ENCODE measurements at regions not wholly inside any gene's neighbourhood (a gene's known extent, or its start where the extent isn't known, plus 50 kb on each side); places are given as distances from the start of the nearest gene placed in this dataset.

DNA sequence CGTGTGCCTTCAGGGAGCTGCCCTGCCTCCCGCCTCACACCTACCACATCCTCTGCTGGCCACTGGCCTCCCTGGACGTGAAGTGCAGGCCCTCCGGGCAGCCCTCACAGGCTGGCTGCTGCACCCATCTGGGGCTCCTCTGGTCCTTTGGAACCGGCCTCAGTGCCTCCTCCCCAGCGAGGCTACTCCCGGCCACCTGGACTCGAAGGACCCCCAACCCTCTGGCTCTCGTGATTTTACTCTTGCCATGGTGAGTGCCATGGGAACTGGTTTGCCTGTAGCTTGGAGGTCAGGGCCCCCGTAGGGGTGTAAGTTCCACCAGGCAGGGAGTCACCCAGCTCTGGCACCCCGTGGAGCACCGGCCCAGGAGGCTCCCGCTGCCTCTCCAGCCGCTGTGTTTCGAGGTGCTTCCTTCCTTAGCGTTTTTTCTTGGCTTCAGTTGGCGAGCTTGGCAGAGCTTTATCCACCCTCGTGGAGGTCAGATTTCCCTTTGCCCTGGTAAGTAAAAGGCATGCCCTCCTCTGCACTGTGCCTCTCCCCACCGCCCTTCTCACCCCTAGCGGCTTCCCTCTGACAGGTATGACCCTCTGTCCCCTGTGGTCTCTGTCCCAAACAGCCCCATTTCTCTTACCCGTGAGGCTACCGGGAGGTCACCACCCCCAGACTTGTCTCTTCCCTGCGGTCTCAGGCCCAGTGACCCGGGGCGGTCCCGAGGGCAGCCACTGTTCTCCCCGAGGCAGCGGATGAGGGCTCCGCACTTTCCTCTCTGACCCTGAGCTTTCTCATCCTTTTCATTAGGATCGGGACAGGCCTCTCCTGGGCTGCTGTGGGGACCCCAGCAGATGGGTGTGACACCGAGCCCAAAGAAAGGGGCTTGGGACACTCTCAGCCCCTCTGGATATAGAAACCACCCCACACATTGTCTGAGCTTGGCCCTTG lies 203.1 kb upstream of the C14orf180 start:
- DNase-seq: no peak

DNA sequence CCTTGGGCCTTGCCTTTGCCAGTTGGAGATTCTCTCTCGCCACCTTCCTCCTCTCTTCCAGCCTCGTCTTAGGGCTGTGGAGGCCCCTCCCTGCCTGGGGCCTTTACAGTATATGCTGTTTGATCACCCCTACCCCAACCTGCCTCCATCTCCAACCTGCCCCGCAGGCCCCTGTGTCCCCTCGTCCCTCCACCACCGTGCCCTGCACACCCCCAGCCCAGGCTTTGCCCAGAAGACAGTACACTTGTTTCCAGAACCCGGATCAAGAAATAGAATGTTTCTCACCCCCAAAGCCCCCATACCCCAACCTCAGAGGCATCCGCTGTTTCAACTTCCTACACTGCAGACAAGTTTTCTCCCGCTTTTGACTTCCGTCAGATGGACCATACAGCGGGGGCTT lies 202.3 kb upstream of the C14orf180 start:
- no peak for DNase-seq

DNA sequence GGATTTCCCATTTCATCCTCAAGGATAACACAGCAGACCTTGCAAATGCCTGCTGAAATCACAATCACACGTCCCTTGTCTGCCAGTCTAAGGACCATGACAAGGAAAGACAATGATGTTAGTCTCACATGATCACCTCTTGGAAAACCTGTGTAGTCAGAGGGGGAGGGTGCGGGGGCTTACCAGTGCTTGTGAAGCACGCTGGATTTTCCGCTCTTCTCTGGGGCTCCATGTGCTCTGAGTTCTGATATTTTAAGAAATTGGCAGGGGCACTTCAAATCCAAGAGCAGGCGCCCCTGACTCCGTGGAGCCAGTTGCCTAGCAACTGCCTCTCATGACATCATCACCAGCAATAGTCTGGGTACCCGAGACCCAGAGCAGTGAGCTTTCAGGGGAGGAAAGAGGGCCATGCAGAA lies 200.9 kb upstream of the C14orf180 start:
- DNase-seq: no peak

GRCh38 chr14:104382361-104383087 lies 197.0 kb upstream of the C14orf180 start:
- DNase-seq: no peak

GRCh38 chr14:104383088-104383995 lies 196.2 kb upstream of the C14orf180 start:
- no peak for DNase-seq

- no peak for DNase-seq
Observed at GRCh38 chr14:104383996-104384775, 195.4 kb upstream of the C14orf180 start.

DNA sequence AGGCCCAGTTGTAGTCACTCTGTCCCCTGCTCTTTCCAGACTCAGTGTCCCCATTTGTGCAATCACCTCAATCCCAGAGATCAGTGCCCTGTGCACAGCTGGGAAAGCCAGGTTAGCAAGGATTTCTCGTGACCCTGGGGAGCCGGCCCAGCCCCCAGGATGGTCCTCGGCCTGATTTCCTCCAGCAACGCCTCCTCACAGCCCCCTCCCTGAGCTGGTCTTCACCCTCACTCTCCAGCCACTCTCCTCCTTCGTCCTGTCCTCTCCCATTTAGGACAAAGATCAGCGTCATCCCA lies 194.8 kb upstream of the C14orf180 start:
- no peak for DNase-seq

- DNase-seq: no peak
Observed at GRCh38 chr14:104385111-104385510, 194.5 kb upstream of the C14orf180 start.

DNA sequence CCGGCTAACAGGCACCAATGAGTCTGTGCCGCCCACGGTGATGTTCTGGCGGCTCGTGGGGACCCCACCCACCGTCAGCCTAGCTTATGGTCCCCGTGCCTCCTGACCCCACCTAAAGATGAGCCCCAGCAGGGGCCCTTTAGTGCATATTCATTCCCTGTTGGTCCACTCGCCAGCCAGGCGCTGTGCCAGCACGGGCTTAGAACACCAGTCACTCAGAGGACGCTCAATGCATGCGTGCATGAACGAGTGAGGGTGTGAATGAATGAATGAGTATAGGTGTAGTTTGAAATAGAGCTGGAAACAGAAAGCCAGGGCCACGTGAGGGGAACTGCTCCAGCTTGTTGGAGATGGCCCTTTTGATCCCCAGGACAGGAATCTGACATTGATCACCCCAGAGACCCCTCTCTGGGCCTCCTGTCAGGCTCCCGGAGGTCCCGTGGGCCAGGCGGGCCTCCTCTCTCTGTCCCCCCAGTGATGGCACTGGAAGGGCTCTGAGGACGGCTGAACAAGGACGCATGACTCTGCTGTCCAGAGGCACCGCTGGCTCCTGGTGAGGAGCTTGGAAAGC lies 193.9 kb upstream of the C14orf180 start:
- no peak for DNase-seq

DNA sequence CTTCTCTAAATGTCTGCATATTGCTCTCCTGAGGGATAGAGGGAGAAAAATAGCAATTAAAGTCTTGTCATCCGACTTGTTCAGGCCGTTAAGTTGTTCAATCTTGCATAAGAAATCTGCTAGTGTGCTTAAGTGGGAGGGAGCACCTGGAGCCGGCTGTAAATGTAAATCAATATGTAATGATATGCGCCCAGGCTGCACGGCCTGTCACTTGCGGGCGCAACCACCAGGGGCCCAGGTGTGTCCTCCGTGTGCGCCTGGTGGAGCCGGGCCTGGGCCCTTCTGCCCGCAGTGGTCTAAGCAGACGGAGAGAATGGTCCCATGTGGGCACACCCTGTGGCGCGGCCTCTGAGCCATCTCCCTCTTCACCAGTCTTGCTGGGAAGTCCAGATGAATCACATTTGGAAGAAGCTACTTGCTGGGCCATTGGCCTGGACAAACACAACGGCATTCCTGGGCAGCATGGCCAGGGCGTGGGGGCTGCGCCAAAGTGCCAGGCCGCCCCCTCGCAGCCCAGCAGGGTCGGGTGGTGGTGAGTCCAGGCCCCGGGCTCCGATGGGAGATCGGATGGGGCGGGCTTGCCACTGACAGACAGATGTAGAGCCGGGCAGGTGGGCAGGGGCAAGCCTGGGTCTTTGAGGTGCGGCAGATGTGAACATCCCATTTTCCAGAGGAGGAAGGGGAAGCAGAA lies 193.3 kb upstream of the C14orf180 start:
- no peak for DNase-seq

GRCh38 chr14:104387022-104388010 lies 192.2 kb upstream of the C14orf180 start:
- DNase-seq: no peak

DNA sequence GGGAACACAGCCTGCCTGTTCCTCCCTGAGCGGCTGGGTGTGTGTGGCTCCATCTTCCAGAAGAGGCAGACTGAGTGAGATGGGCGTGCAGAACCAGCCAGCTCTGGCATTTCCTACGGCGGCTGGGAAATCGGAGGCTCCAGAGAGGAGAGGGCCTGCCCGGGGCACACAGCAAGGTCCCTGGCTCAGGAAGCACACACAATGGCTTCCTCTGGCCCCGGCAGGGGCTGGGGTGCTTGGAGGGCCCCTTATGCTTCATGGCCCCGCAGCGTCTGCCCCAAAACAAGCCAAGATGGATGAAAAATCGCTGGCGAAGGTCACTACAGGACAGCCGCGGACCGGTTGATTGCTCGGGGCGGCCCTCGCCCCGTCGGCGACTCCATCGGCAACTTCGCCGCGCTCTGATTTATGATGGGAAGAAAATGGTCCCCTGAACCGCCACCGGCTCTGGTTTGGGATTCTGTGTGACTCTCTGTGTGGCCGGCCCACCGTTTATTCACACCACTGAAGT lies 191.5 kb upstream of the C14orf180 start:
- DNase-seq: no peak

GRCh38 chr14:104388541-104389325 lies 190.8 kb upstream of the C14orf180 start:
- DNase-seq: no peak

- DNase-seq: no peak
Observed at GRCh38 chr14:104389326-104390220, 190.0 kb upstream of the C14orf180 start.

DNA sequence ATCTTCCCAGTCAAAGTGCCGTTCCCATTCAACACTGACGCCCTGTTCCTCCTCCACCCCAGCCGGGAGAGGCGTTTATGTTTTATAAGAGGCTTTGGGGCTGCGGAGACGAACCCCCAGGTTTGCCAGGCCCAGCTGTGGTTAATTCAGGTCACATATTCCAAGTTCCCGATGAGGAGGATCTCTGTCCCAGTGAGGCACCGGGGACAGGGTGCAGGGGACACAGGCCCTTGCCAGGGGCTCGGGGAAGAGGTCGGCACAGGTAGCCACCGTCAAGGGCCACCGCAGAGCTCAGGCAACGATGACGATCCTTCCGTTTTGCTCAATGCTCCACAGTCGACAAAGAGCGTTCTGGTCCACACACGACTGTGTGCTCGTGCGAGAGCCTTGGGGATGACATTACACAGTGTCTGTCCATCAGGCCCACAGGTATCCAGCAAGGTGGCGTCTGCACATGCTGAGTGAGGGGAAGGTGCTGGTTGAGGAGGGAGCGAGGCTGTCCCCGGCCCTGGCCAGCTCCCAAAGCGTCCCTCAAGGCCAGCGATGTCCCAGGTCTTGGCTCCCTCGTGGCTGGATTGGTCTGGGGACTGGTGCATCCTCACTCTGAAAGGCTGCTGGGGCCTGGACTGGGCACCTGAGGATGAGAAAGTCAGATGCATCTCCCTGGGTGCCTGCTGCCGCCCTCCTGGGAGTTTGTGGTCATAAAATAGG lies 189.2 kb upstream of the C14orf180 start:
- DNase-seq: no peak

DNA sequence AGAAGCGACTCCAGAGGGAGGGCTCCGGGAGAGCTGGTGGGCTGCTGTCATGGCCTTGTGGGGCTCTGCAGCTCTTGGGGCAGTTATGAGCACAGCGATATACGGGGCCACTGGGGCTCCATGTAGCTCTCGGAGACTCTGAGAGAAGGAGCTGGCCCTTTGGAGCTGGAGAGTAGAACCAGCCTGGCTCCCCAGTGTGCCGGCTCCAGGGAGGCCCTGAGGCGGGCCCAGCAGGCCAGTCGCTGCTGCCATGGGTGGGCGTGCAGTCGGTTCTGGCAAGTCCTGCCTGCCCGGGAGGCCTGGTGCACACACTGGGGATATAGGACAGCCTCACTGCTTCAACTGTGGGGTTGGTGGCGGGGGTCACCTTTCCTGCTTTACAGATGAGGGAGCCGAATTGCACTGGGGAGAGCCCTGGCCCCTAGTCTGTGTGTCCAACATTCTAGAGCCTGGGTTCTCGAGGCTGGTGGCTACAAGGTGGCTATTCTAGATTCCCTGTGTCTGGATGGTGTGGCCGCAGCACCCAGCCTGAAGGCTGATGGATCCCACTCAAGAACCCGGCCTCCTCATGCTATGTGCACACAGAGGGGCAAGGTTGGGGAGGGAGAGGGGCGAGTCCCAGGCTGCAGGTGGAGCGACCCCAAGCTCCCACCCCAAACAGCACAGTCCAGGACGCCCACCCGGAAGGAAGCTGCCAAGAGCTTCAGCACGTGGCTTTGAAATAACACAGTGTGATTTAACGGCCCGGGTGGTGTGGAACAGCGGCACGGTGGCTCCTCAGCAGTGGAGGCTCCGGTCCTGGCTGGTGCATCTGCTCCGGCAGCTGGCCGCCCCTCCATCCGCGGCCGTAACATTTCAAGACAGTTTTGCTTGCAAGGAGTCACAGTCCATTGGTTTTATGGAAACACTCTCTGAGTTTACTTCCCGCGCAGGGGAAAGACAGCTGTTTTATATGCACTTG lies 188.3 kb upstream of the C14orf180 start:
- no peak for DNase-seq
